ENCODE measurements at regions not wholly inside any gene's neighbourhood (a gene's known extent, or its start where the extent isn't known, plus 50 kb on each side); places are given as distances from the start of the nearest gene placed in this dataset.

GRCh38 chr12:16691624-16692023, 85.7 kb upstream of the LMO3 start:
- TF ChIP-seq, protein P1, sequence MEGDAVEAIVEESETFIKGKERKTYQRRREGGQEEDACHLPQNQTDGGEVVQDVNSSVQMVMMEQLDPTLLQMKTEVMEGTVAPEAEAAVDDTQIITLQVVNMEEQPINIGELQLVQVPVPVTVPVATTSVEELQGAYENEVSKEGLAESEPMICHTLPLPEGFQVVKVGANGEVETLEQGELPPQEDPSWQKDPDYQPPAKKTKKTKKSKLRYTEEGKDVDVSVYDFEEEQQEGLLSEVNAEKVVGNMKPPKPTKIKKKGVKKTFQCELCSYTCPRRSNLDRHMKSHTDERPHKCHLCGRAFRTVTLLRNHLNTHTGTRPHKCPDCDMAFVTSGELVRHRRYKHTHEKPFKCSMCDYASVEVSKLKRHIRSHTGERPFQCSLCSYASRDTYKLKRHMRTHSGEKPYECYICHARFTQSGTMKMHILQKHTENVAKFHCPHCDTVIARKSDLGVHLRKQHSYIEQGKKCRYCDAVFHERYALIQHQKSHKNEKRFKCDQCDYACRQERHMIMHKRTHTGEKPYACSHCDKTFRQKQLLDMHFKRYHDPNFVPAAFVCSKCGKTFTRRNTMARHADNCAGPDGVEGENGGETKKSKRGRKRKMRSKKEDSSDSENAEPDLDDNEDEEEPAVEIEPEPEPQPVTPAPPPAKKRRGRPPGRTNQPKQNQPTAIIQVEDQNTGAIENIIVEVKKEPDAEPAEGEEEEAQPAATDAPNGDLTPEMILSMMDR (IDR thresholded peaks at IDR 0.05; ENCODE audit: insufficient read depth, low read depth, low read length, missing control alignments), result no peak
- H3K4me3 ChIP-seq (ENCODE audit: low read depth, low read length), result no peak overlapping the region
- no peak for DNase-seq (ENCODE audit: low read depth)

DNA sequence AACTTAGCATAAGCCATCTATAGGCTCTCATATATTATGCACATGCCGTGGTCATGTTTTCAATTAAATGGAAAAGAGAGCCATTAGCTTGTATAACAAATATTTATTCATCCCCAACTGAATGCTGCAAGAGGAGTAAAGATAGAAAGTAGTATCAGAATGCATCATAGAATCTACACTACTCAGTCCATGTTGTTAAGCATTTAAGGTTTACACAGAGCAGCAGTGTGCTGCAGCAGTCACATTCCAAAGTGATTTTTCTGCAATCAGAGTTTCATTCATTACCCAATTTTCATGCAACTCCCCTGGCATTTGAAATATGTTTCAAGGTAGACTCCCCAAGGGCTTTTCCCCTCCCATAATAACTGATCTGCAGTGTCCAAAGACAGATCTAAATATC, 82.2 kb upstream of the LMO3 start:
- TF ChIP-seq, protein P1 (IDR thresholded peaks at IDR 0.05; ENCODE audit: insufficient read depth, low read depth, low read length, missing control alignments), result no peak
- no peak overlapping the region for H3K4me3 ChIP-seq (ENCODE audit: low read depth, low read length)

DNA sequence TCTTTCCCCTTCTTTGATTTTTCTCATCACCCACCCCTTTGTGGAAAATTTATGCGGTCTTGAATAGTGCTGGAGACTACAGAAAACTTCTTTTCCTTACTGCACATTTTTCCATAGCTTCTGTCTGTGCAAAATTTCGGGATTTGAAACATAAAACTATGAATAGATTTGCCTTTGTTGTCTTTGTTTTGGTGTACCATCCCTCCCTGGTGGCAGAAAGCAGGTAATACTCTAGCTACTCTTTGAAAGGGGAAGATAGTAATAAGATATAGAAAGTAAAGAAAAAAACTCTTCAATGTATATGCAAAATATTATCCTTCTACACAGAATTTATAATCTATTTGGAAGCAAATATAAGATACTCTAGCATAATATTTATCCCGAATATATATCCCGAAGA, 79.1 kb upstream of the LMO3 start:
- TF ChIP-seq, protein P1 (IDR thresholded peaks at IDR 0.05; ENCODE audit: insufficient read depth, low read depth, low read length, missing control alignments), result peak; percentile 20
- H3K4me3 ChIP-seq (ENCODE audit: low read depth, low read length), result no peak overlapping the region
- DNase-seq (ENCODE audit: low read depth), result no peak

More for the DNA sequence above, 82.2 kb upstream of the LMO3 start:
- DNase-seq (ENCODE audit: low read depth), result no peak

DNA sequence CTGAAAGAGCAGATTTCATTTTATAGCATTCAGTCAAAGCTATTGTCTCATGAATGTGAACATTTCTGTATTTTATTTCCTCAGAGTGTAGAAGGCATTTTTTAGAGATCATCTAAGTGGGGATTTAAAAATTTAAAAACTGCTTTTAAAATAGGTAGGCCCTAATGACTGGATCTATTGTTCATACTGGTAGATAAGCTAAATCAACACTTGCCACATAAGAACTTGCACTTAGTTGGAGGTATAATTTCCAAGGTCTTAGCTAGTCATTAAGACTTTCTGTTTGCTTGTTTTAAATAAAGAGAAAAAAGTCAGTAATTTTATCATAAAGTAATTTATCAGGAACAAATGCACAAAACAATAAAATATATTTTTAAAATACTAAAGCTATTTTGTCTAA, 75.2 kb upstream of the LMO3 start:
- TF ChIP-seq, protein P1 (IDR thresholded peaks at IDR 0.05; ENCODE audit: insufficient read depth, low read depth, low read length, missing control alignments), result no peak
- no peak for DNase-seq (ENCODE audit: low read depth)

DNA sequence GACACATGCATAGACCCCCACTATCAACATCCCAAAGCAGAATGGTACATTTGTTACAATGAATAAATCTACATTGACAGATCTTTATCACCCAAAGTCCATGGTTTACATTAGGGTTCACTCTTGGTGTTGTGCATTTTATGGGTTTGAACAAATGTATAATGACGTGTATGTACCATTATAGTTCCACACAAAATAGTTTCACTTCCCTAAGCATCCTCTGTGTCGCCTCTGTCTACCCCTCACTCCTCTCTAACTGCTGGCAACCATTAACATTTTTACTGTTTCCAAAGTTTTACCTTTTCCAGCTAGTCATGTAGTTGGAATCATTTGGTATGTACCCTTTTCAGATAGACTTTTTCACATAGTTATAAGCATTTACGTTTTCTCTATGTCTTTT, 69.5 kb upstream of the LMO3 start:
- TF ChIP-seq, protein P1 (IDR thresholded peaks at IDR 0.05; ENCODE audit: insufficient read depth, low read depth, low read length, missing control alignments), result no peak
- DNase-seq (ENCODE audit: low read depth), result no peak
- H3K4me3 ChIP-seq (ENCODE audit: low read depth, low read length), result no peak overlapping the region

More for the DNA sequence above, 75.2 kb upstream of the LMO3 start:
- no peak overlapping the region for H3K4me3 ChIP-seq (ENCODE audit: low read depth, low read length)

- no peak for DNase-seq (ENCODE audit: low read depth)
- TF ChIP-seq, protein P1 (IDR thresholded peaks at IDR 0.05; ENCODE audit: insufficient read depth, low read depth, low read length, missing control alignments), result no peak
- no peak overlapping the region for H3K4me3 ChIP-seq (ENCODE audit: low read depth, low read length)
Measured at GRCh38 chr12:16674885-16675284, 68.9 kb upstream of the LMO3 start.

DNA sequence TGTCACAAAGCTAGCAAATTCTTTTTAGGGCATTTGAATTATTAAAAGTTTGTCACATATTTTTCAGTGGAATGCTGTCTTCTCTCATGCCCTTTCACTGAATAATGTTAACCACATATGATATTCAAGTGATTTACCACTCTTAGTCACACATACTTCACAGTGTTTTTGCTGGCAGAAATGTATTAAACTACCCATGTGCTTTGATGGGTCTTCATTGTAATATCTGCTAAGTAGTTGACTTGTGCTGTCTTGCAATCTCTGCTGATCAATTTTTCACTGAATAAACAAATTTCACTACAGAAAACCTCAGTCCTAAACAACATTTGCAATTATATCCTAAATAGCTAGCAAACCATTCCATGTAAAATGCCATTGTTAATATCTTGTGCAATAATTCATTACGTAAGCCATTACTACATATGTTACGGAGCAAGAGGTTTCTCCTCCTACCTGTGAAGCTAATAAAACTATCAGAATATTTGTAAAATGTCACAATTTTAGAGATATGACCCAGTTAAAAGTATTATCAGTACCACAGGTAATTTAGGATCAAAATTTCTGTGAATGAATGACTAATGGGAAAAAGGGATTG, 64.6 kb upstream of the LMO3 start:
- H3K4me3 ChIP-seq (ENCODE audit: low read depth, low read length), result no peak overlapping the region
- TF ChIP-seq, protein P1 (IDR thresholded peaks at IDR 0.05; ENCODE audit: insufficient read depth, low read depth, low read length, missing control alignments), result no peak
- DNase-seq (ENCODE audit: low read depth), result no peak
